Stimulated activated naive CD8-positive, alpha-beta T cell treated with anti-CD3 and anti-CD28 coated beads, Interleukin-15, amount 100 ng/mL, for 72 hours (primary cell): ENCODE measurements at regions not wholly inside any gene's neighbourhood (a gene's known extent, or its start where the extent isn't known, plus 50 kb on each side); places are given as distances from the start of the nearest gene placed in this dataset.
"Not testable (repeated sequence)": the region's sequence is repeated elsewhere in the genome, so short reads cannot be mapped to it uniquely, and the experiment has no call there.

Experiments used
- ATAC-seq: fragments of 150-1000 bp; cut with Tn5 transposase; 2 replicates; pipeline ENCODE4 v1.10.0; 2021; ENCODE audit warnings: mild to moderate bottlenecking, moderate library complexity
- DNase-seq, 2 donors: peaks; one replicate each; pipeline ENCODE4 v3.0.0; 2021 to 2022
- H3K27ac Mint-ChIP-seq, 2 donors: one replicate each; pipeline ENCODE4 v1.8.0; 2022; ENCODE audit warnings: mild to moderate bottlenecking in 2 of 2, mixed read lengths in 2 of 2, moderate library complexity in 2 of 2
- H3K27me3 Mint-ChIP-seq: one replicate; pipeline ENCODE4 v1.8.0; 2022; ENCODE audit warnings: mixed read lengths
- H3K4me1 Mint-ChIP-seq: one replicate; pipeline ENCODE4 v1.8.0; 2022; ENCODE audit warnings: mild to moderate bottlenecking, mixed read lengths
- H3K4me3 Mint-ChIP-seq, 2 donors: one replicate each; pipeline ENCODE4 v1.8.0; 2022; ENCODE audit warnings: mild to moderate bottlenecking in 2 of 2, mixed read lengths in 2 of 2, moderate library complexity in 1 of 2
- H3K9me3 Mint-ChIP-seq, 2 donors: one replicate each; pipeline ENCODE4 v1.8.0; 2022; ENCODE audit warnings: mixed read lengths in 2 of 2

DNA sequence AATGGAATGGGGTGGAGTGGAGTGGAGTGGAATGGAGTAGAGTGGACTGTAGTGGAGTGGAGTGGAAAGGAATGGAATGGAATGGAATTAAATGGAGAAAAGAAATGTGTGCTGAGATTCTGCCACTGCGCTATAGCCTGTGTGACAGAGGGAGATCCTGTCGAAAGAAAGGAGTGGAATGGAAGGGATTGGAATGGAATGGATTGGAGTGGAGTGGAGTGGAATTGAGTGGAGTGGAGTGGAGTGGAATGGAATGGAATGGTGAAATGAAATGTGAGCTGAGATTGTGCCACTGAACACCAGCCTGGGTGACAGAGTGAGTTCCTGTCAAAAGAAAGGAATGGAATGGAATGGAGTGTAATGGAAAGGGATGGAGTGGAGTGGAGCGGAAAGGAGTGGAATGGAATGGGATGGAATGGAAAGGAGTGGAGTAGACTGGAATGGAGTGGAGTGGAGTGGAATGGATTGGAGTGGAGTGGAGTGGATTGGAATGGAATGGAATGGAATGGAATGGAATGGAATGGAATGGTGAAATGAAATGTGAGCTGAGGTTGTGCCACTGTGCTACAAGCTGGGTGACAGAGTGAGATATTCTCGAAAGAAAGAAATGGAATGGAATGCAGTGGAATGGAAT, 603.3 kb downstream of the TP53TG3F start:
- not testable (repeated sequence) for H3K27me3 Mint-ChIP-seq, ATAC-seq, DNase-seq, H3K4me1 Mint-ChIP-seq, H3K27ac Mint-ChIP-seq, H3K4me3 Mint-ChIP-seq
- peaks cover 46% of the 10 kb centered on the region in 2 donors for H3K9me3 Mint-ChIP-seq

DNA sequence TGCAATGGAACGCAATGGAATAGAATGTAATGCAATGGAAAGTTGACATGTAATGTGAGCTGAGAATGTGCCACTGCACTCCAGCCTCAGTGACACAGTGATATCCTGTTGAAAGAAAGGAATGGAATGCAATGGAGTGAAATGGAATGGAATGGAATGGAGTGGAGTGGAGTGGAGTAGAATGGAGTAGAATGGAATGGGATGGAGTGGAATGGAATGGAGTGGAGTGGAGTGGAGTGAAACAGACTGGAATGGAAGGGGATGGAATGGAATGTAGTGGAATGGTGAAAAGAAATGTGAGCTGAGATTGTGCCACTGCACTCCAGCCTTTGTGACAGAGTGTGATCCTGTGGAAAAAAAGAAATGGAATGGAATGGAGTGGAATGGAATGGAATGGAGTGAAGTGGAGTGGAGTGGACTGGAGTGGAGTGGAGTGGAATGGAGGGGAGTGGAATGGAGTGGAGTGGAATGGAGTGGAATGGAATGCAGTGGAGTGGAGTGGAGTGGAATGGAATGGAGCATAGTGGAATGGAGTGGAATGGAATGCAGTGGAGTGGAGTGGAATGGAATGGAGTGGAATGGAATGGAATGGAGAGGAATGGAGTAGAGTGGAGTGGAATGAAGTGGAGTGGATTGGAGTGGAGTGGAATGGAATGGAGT, 604.2 kb downstream of the TP53TG3F start:
- DNase-seq, H3K27ac Mint-ChIP-seq, H3K4me1 Mint-ChIP-seq, ATAC-seq, H3K4me3 Mint-ChIP-seq, H3K27me3 Mint-ChIP-seq: not testable (repeated sequence)
- H3K9me3 Mint-ChIP-seq: peaks cover 46% of the 10 kb centered on the region in 2 donors

DNA sequence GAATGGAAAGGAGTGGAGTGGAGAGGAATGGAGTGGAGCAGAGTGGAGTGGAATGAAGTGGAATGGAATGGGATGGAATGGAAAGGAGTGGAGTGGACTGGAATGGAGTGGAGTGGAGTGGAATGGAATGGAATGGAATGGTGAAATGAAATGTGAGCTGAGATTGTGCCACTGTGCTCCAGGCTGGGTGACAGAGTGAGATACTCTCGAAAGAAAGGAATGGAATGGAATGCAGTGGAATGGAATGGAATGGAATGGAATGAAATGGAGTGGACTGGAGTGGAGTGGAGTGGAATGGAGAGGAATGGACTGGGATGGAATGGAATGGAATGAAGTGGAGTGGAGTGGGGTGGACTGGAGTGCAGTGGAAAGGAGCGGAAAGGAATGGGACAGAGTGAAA, 605.2 kb downstream of the TP53TG3F start:
- not testable (repeated sequence) for ATAC-seq, H3K4me3 Mint-ChIP-seq
- peaks cover 46% of the 10 kb centered on the region in 2 donors for H3K9me3 Mint-ChIP-seq

DNA sequence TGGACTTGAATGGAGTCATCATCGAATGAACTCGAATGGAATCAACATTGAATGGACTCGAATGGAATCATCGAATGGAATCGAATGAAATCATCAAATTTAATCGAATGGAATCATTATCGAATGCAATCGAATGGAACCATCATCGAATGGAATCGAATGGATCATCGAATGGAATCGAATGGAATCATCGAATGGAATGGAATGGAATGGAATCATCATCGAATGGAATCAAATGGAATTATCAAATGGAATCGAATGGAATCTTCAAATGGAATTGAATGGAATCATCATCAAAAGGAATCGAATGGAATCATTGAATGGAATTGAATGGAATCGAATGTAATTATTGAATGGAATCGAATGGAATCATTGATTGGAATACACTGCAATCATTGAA, 610.3 kb downstream of the TP53TG3F start:
- not testable (repeated sequence) for H3K4me3 Mint-ChIP-seq, H3K4me1 Mint-ChIP-seq, DNase-seq, H3K27me3 Mint-ChIP-seq, ATAC-seq, H3K27ac Mint-ChIP-seq
- H3K9me3 Mint-ChIP-seq: peaks cover 19 to 25% of the 10 kb centered on the region in 2 donors

More for the DNA sequence above, 605.2 kb downstream of the TP53TG3F start:
- not testable (repeated sequence) for DNase-seq, H3K27ac Mint-ChIP-seq, H3K4me1 Mint-ChIP-seq, H3K27me3 Mint-ChIP-seq

DNA sequence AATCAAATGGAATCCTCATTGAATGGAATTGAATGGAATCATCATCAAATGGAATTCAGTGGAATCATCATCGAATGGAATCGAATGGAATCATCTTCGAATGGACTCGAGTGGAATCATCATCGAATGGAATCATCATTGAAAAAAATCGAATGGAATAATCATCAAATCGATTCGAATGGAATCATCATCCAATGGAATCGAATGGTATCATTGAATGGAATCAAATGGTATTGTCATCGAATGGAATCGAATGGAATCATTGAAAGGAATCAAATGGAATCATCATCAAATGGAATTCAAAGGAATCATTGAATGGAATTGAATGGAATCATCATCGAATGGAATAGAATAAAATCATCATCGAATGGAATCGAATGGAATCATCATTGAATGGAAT, 619.3 kb downstream of the TP53TG3F start:
- no peaks in the 10 kb centered on the region for H3K27me3 Mint-ChIP-seq
- H3K27ac Mint-ChIP-seq: no peak overlapping the region
- peaks cover 30 to 92% of the 10 kb centered on the region in 2 donors for H3K9me3 Mint-ChIP-seq
- DNase-seq (no peak), ATAC-seq (no peak)
- H3K4me3 Mint-ChIP-seq: no peak overlapping the region
- H3K4me1 Mint-ChIP-seq: no peaks in the 10 kb centered on the region

DNA sequence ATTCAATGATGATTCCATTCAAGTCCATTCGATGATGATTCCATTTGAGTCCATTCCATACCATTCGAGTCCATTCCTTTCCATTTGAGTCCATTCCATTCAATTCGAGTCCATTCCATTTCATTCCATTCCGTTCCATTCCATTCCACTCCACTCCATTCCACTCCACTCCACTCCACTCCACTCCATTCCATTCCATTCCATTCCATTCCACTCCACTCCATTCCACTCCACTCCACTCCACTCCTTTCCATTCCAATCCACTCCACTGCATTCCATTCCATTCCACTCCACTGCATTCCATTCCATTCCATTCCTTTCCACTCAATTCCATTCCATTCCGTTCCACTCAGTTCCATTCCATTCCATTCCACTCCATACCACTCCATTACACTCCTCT, 625.6 kb downstream of the TP53TG3F start:
- H3K4me1 Mint-ChIP-seq, H3K4me3 Mint-ChIP-seq, DNase-seq, H3K27me3 Mint-ChIP-seq, ATAC-seq, H3K27ac Mint-ChIP-seq: not testable (repeated sequence)
- H3K9me3 Mint-ChIP-seq: peaks cover 54 to 83% of the 10 kb centered on the region in 2 donors

DNA sequence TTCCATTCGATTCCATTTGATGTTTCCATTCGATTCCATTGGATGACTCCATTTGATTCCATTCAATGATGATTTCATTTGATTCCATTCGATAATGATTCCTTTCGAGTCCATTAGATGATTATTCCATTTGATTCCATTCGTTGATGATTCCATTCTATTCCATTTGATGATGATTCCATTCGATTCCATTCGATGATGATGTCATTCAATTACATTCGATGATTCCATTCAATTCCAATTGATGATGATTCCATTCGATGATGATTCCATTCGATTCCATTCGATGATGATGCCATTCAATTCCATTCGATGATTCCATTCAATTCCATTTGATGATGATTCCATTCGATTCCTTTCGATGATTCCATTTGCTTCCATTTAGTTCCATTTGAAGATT, 635.6 kb downstream of the TP53TG3F start:
- peaks cover 61 to 77% of the 10 kb centered on the region in 2 donors for H3K9me3 Mint-ChIP-seq
- not testable (repeated sequence) for H3K4me1 Mint-ChIP-seq, H3K4me3 Mint-ChIP-seq, ATAC-seq, H3K27me3 Mint-ChIP-seq, H3K27ac Mint-ChIP-seq, DNase-seq

DNA sequence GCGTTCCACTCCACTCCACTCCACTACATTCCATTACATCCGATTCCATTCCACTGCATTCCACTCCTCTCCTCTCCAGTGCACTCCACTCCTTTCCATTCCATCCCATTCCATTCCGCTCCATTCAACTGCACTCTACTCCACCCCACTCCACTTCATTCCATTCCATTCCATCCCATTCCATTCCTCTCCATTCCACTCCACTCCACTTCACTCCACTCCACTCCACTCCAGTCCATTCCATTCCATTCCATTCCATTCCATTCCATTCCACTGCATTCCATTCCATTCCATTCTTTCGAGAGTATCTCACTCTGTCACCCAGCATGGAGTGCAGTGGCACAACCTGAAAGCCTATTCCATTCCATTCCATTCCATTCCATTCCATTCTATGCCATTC, 637.5 kb downstream of the TP53TG3F start:
- H3K4me1 Mint-ChIP-seq, DNase-seq, H3K4me3 Mint-ChIP-seq, H3K27ac Mint-ChIP-seq, ATAC-seq, H3K27me3 Mint-ChIP-seq: not testable (repeated sequence)
- peaks cover 46 to 58% of the 10 kb centered on the region in 2 donors for H3K9me3 Mint-ChIP-seq

DNA sequence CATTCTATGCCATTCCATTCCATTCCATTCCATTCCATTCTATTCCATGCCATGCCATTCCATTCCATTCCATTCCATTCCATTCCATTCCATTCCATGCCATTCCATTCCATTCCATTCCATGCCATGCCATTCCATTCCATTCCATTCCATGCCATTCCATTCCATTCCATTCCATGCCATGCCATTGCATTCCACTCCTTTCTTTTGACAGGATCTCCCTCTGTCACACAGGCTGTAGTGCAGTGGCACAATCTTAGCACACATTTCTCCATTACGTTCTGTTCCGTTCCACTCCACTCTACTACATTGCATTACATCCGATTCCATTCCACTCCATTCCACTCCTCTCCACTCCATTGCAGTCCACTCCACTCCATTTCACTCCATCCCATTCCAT, 637.9 kb downstream of the TP53TG3F start:
- peaks cover 46 to 54% of the 10 kb centered on the region in 2 donors for H3K9me3 Mint-ChIP-seq
- H3K27ac Mint-ChIP-seq, DNase-seq, ATAC-seq, H3K4me1 Mint-ChIP-seq, H3K4me3 Mint-ChIP-seq, H3K27me3 Mint-ChIP-seq: not testable (repeated sequence)

DNA sequence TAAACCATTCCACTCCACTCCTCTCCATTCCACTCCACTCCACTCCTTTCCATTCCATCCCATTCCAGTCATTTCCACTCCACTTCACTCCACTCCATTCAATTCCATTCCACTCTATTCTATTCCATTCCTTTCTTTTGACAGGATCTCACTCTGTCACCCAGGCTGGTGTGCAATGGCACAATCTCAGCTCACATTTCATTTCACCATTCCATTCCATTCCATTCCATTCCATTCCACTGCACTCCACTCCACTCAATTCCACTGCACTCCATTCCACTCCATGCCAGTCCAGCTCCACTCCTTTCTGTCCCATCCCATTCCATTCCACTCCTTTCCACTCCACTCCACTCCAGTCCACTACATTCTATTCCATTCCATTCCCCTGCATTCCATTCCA, 638.6 kb downstream of the TP53TG3F start:
- H3K4me1 Mint-ChIP-seq, H3K4me3 Mint-ChIP-seq, DNase-seq, H3K27me3 Mint-ChIP-seq, H3K27ac Mint-ChIP-seq, ATAC-seq: not testable (repeated sequence)
- H3K9me3 Mint-ChIP-seq: peaks cover 46 to 47% of the 10 kb centered on the region in 2 donors

DNA sequence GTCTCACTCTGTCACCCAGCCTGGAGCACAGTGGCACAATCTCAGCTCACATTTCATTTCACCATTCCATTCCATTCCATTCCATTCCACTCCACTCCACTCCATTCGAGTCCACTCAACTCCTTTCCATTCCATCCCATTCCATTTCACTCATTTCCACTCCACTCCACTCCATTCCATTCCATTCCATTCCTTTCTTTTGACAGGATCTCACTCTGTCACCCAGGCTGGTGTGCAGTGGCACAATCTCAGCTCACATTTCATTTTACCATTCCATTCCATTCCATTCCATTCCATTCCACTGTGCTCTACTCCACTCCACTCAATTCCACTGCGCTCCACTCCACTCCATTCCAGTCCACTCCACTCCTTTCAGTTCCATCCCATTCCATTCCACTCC, 639.6 kb downstream of the TP53TG3F start:
- not testable (repeated sequence) for ATAC-seq, H3K27ac Mint-ChIP-seq, H3K4me3 Mint-ChIP-seq, DNase-seq, H3K27me3 Mint-ChIP-seq, H3K4me1 Mint-ChIP-seq
- peaks cover 41 to 44% of the 10 kb centered on the region in 2 donors for H3K9me3 Mint-ChIP-seq
